Mucosa of rectum (tissue), 2 donors: ENCODE measurements at regions not wholly inside any gene's neighbourhood (a gene's known extent, or its start where the extent isn't known, plus 50 kb on each side); places are given as distances from the start of the nearest gene placed in this dataset.
A peak's percentile ranks its signal among the peaks of the same experiment; 100 is the strongest.
"Not testable (repeated sequence)": the region's sequence is repeated elsewhere in the genome, so short reads cannot be mapped to it uniquely, and the experiment has no call there.

ENCODE experiments used
- H3K27ac ChIP-seq, 2 donors: one replicate each; pipeline ENCODE4 v1.7.0; 2013; ENCODE audit warnings: inconsistent platforms in 2 of 2, low read depth in 2 of 2, low read length in 2 of 2
- H3K27me3 ChIP-seq, 2 donors: one replicate each; pipeline ENCODE4 v1.7.0; 2013; ENCODE audit warnings: low read length in 2 of 2; ENCODE audit not compliant: control insufficient read depth in 2 of 2, insufficient read depth in 2 of 2
- H3K36me3 ChIP-seq, 2 donors: one replicate each; pipeline ENCODE4 v1.7.0; 2013; ENCODE audit warnings: low read length in 2 of 2; ENCODE audit not compliant: control insufficient read depth in 2 of 2, insufficient read depth in 2 of 2
- H3K4me1 ChIP-seq, 2 donors: one replicate each; pipeline ENCODE4 v1.7.0; 2013; ENCODE audit warnings: low read length in 2 of 2, mild to moderate bottlenecking in 1 of 2; ENCODE audit not compliant: control insufficient read depth in 2 of 2, insufficient read depth in 2 of 2
- H3K4me3 ChIP-seq, 2 donors: one replicate each; pipeline ENCODE4 v1.7.0; 2013; ENCODE audit warnings: low read length in 2 of 2
- H3K9ac ChIP-seq, 2 donors: one replicate each; pipeline ENCODE4 v1.7.0; 2013; ENCODE audit warnings: low read length in 2 of 2, low read depth in 1 of 2, mild to moderate bottlenecking in 1 of 2
- H3K9me3 ChIP-seq, 2 donors: one replicate each; pipeline ENCODE4 v1.7.0; 2013; ENCODE audit warnings: low read length in 2 of 2; ENCODE audit not compliant: control insufficient read depth in 2 of 2
- donor health status: healthy.
- donor health status: Normal muscosa, but diverticular disease.

- H3K9me3 ChIP-seq, H3K27ac ChIP-seq, H3K9ac ChIP-seq, H3K27me3 ChIP-seq, H3K4me1 ChIP-seq, H3K4me3 ChIP-seq: not testable (repeated sequence)
- H3K36me3 ChIP-seq, result peaks cover 0 to 17% of the 10 kb centered on the region in 2 donors
Observed at GRCh38 chr3:195669310-195669709, 51.5 kb upstream of the MUC20 start.

- H3K4me3 ChIP-seq, H3K27me3 ChIP-seq, H3K9me3 ChIP-seq, H3K4me1 ChIP-seq, H3K9ac ChIP-seq, H3K27ac ChIP-seq: not testable (repeated sequence)
- H3K36me3 ChIP-seq, result peaks cover 0 to 11% of the 10 kb centered on the region in 2 donors
Observed at GRCh38 chr3:195668131-195668766, 52.5 kb upstream of the MUC20 start.

GRCh38 chr3:195665311-195665710 lies 55.5 kb upstream of the MUC20 start:
- H3K36me3 ChIP-seq, result not testable (repeated sequence)

GRCh38 chr3:195664131-195664530 lies 56.6 kb upstream of the MUC20 start:
- H3K27me3 ChIP-seq, H3K4me1 ChIP-seq, H3K4me3 ChIP-seq, H3K9ac ChIP-seq, H3K9me3 ChIP-seq, H3K27ac ChIP-seq, H3K36me3 ChIP-seq: not testable (repeated sequence)

More at GRCh38 chr3:195665311-195665710, 55.5 kb upstream of the MUC20 start:
- not testable (repeated sequence) for H3K4me1 ChIP-seq, H3K9ac ChIP-seq, H3K27ac ChIP-seq, H3K9me3 ChIP-seq, H3K27me3 ChIP-seq, H3K4me3 ChIP-seq

- not testable (repeated sequence) for H3K27ac ChIP-seq, H3K9ac ChIP-seq, H3K9me3 ChIP-seq, H3K27me3 ChIP-seq, H3K36me3 ChIP-seq, H3K4me1 ChIP-seq
- H3K4me3 ChIP-seq, result peak overlapping the region in 1 of 2 donors; percentile 50
Observed at GRCh38 chr3:195659136-195659533, 61.6 kb upstream of the MUC20 start.

- not testable (repeated sequence) for H3K27me3 ChIP-seq, H3K27ac ChIP-seq, H3K9ac ChIP-seq, H3K4me1 ChIP-seq, H3K9me3 ChIP-seq, H3K36me3 ChIP-seq
- H3K4me3 ChIP-seq, result peak overlapping the region in 1 of 2 donors; percentile 50
Observed at GRCh38 chr3:195658381-195659135, 62.2 kb upstream of the MUC20 start.

GRCh38 chr3:195657475-195658372 lies 63.1 kb upstream of the MUC20 start:
- H3K4me1 ChIP-seq, H3K27me3 ChIP-seq, H3K9me3 ChIP-seq, H3K36me3 ChIP-seq: not testable (repeated sequence)
- peak overlapping the region; percentile 44 to 58 for H3K27ac ChIP-seq
- peak overlapping the region; percentile 59 to 65 for H3K9ac ChIP-seq
- H3K4me3 ChIP-seq, result peak overlapping the region in 1 of 2 donors; percentile 71

- H3K4me1 ChIP-seq, H3K4me3 ChIP-seq, H3K9me3 ChIP-seq, H3K27ac ChIP-seq, H3K36me3 ChIP-seq, H3K9ac ChIP-seq, H3K27me3 ChIP-seq: not testable (repeated sequence)
Observed at GRCh38 chr3:195656091-195656490, 64.7 kb upstream of the MUC20 start.

GRCh38 chr3:195654746-195655145 lies 66.0 kb upstream of the MUC20 start:
- H3K27me3 ChIP-seq, H3K9me3 ChIP-seq, H3K4me1 ChIP-seq, H3K4me3 ChIP-seq, H3K9ac ChIP-seq, H3K36me3 ChIP-seq, H3K27ac ChIP-seq: not testable (repeated sequence)

- not testable (repeated sequence) for H3K9ac ChIP-seq, H3K36me3 ChIP-seq, H3K27ac ChIP-seq, H3K4me1 ChIP-seq, H3K9me3 ChIP-seq, H3K4me3 ChIP-seq, H3K27me3 ChIP-seq
Observed at GRCh38 chr3:195654138-195654537, 66.6 kb upstream of the MUC20 start.
